ENCODE measurements at regions not wholly inside any gene's neighbourhood (a gene's known extent, or its start where the extent isn't known, plus 50 kb on each side); places are given as distances from the start of the nearest gene placed in this dataset.

- TF ChIP-seq CTCF (IDR thresholded peaks at IDR 0.05) (no peak), ZFX (IDR thresholded peaks at IDR 0.05; ENCODE audit: borderline replicate concordance) (no peak)
These were observed 453.3 kb upstream of the KLF4 start for GRCh38 chr9:107942856-107943255.

Data from 22Rv1 (cell line).